H9 (cell line): ENCODE measurements at regions not wholly inside any gene's neighbourhood (a gene's known extent, or its start where the extent isn't known, plus 50 kb on each side); places are given as distances from the start of the nearest gene placed in this dataset.

Experiments
- DNase-seq: peaks from one replicate; pipeline ENCODE4 v3.0.0-alpha.2; 2017
- H2AFZ ChIP-seq: one replicate; pipeline ENCODE4 v1.6.1; 2013; ENCODE audit warnings: mild to moderate bottlenecking, low read length, control low read depth, moderate library complexity
- H2AK5ac ChIP-seq: 2 replicates; pipeline ENCODE4 v1.6.1; 2013; ENCODE audit warnings: low read length, control low read depth, mixed read lengths; ENCODE audit not compliant: insufficient read length
- H2BK120ac ChIP-seq: one replicate; pipeline ENCODE4 v1.6.1; 2013; ENCODE audit warnings: low read depth, mild to moderate bottlenecking, low read length, control low read depth, inconsistent platforms; ENCODE audit not compliant: poor library complexity, severe bottlenecking
- H2BK12ac ChIP-seq: 2 replicates; pipeline ENCODE4 v1.6.1; 2013; ENCODE audit warnings: low read length, control low read depth, mixed read lengths, low read depth; ENCODE audit not compliant: insufficient read length
- H2BK15ac ChIP-seq: 2 replicates; pipeline ENCODE4 v1.6.1; 2013; ENCODE audit warnings: low read depth, low read length, control low read depth
- H2BK20ac ChIP-seq: one replicate; pipeline ENCODE4 v1.6.1; 2013; ENCODE audit warnings: low read depth, mild to moderate bottlenecking, low read length, control low read depth, inconsistent platforms; ENCODE audit not compliant: poor library complexity, severe bottlenecking
- H2BK5ac ChIP-seq: 2 replicates; pipeline ENCODE4 v1.6.1; 2013; ENCODE audit warnings: low read length, control low read depth, mixed read lengths; ENCODE audit not compliant: insufficient read length
- H3K14ac ChIP-seq: 2 replicates; pipeline ENCODE4 v1.6.1; 2013; ENCODE audit warnings: low read length, control low read depth; ENCODE audit not compliant: insufficient read depth
- H3K18ac ChIP-seq: 2 replicates; pipeline ENCODE4 v1.6.1; 2013; ENCODE audit warnings: low read depth, mild to moderate bottlenecking, mixed read lengths, low read length, control low read depth; ENCODE audit not compliant: insufficient read length
- H3K23ac ChIP-seq: 2 replicates; pipeline ENCODE4 v1.6.1; 2013; ENCODE audit warnings: low read length, control low read depth, mixed read lengths, low read depth; ENCODE audit not compliant: insufficient read length
- H3K23me2 ChIP-seq: 2 replicates; pipeline ENCODE4 v1.6.1; 2013; ENCODE audit warnings: low read depth, mild to moderate bottlenecking, mixed read lengths, low read length, control low read depth; ENCODE audit not compliant: insufficient read length, poor library complexity, severe bottlenecking
- H3K27ac ChIP-seq: 2 replicates; pipeline ENCODE4 v1.5.1; 2013; ENCODE audit warnings: low read length, control low read depth, mixed read lengths, low read depth; ENCODE audit not compliant: insufficient read length
- H3K27me3 ChIP-seq: 2 replicates; pipeline ENCODE4 v1.6.1; 2013; ENCODE audit warnings: low read length, control low read depth, inconsistent platforms; ENCODE audit not compliant: insufficient read depth
- H3K4ac ChIP-seq: 2 replicates; pipeline ENCODE4 v1.6.1; 2013; ENCODE audit warnings: low read depth, mild to moderate bottlenecking, control low read depth, inconsistent platforms, low read length, moderate library complexity
- H3K4me1 ChIP-seq: 2 replicates; pipeline ENCODE4 v1.6.1; 2013; ENCODE audit warnings: low read length, control low read depth, inconsistent platforms; ENCODE audit not compliant: insufficient read depth
- H3K4me2 ChIP-seq: 2 replicates; pipeline ENCODE4 v1.6.1; 2013; ENCODE audit warnings: low read length, control low read depth, mixed read lengths; ENCODE audit not compliant: insufficient read length, insufficient read depth
- H3K56ac ChIP-seq: 2 replicates; pipeline ENCODE4 v1.6.1; 2013; ENCODE audit warnings: low read depth, mild to moderate bottlenecking, mixed read lengths, low read length, control low read depth; ENCODE audit not compliant: insufficient read length
- H3K79me1 ChIP-seq: 2 replicates; pipeline ENCODE4 v1.6.1; 2013; ENCODE audit warnings: low read depth, mild to moderate bottlenecking, moderate library complexity, low read length, control low read depth, inconsistent platforms; ENCODE audit not compliant: insufficient read depth, poor library complexity, severe bottlenecking
- H3K79me2 ChIP-seq: 2 replicates; pipeline ENCODE4 v1.6.1; 2013; ENCODE audit warnings: low read length, control low read depth, inconsistent platforms; ENCODE audit not compliant: insufficient read depth
- H3K9ac ChIP-seq: 2 replicates; pipeline ENCODE4 v1.6.1; 2013; ENCODE audit warnings: low read length, control low read depth, mixed read lengths; ENCODE audit not compliant: insufficient read length; ENCODE audit errors: extremely low read depth
- H3K9me3 ChIP-seq: one replicate; pipeline ENCODE4 v1.6.1; 2013; ENCODE audit warnings: low read depth, low read length, inconsistent platforms; ENCODE audit not compliant: control insufficient read depth
- H3T11ph ChIP-seq: one replicate; pipeline ENCODE4 v1.6.1; 2013; ENCODE audit warnings: mild to moderate bottlenecking, low read length, control low read depth, inconsistent platforms
- H4K20me1 ChIP-seq: one replicate; pipeline ENCODE4 v1.6.1; 2013; ENCODE audit not compliant: control insufficient read depth, insufficient read length, insufficient read depth
- H4K5ac ChIP-seq: 2 replicates; pipeline ENCODE4 v1.6.1; 2013; ENCODE audit warnings: low read depth, mild to moderate bottlenecking, mixed read lengths, low read length, control low read depth; ENCODE audit not compliant: insufficient read length
- H4K8ac ChIP-seq: replicated peaks from 2 replicates; pipeline ENCODE4 v1.6.1; 2013; ENCODE audit warnings: low read length, control low read depth, mixed read lengths, low read depth; ENCODE audit not compliant: insufficient read length
- H4K91ac ChIP-seq: 2 replicates; pipeline ENCODE4 v1.6.1; 2013; ENCODE audit warnings: low read depth, mild to moderate bottlenecking, moderate library complexity, mixed read lengths, low read length, control low read depth; ENCODE audit not compliant: insufficient read length
- H3K27ac Mint-ChIP-seq, 3 experiments: 2 replicates in 2 of 3; 3 replicates in 1 of 3; pipeline ENCODE4 v1.8.0; 2020 to 2021; ENCODE audit warnings: mixed read lengths in 3 of 3, mild to moderate bottlenecking in 1 of 3, moderate library complexity in 1 of 3
- H3K27me3 Mint-ChIP-seq: 2 replicates; pipeline ENCODE4 v1.8.0; 2021; ENCODE audit warnings: low read depth, mild to moderate bottlenecking, moderate library complexity, mixed read lengths
- H3K36me3 Mint-ChIP-seq, 3 experiments: 2 replicates in 2 of 3; 3 replicates in 1 of 3; pipeline ENCODE4 v1.8.0; 2020 to 2021; ENCODE audit warnings: low read depth in 3 of 3, mixed read lengths in 3 of 3; ENCODE audit not compliant: insufficient read depth in 1 of 3
- H3K4me1 Mint-ChIP-seq, 2 experiments: 2 replicates each; pipeline ENCODE4 v1.8.0; 2020; ENCODE audit warnings: mixed read lengths in 2 of 2
- H3K4me3 Mint-ChIP-seq, 2 experiments: 2 replicates in 1 of 2; 3 replicates in 1 of 2; pipeline ENCODE4 v1.8.0; 2020 to 2021; ENCODE audit warnings: mild to moderate bottlenecking in 2 of 2, mixed read lengths in 2 of 2, moderate library complexity in 1 of 2
- H3K9me3 Mint-ChIP-seq, 2 experiments: 2 replicates in 1 of 2; 3 replicates in 1 of 2; pipeline ENCODE4 v1.8.0; 2020; ENCODE audit warnings: mild to moderate bottlenecking in 2 of 2, mixed read lengths in 2 of 2, moderate library complexity in 1 of 2
- CTCF ChIP-seq: fragments of 200-600 bp; sonication (generic); conservative IDR thresholded peaks from 3 replicates; pipeline ENCODE4 v1.8.0; 2021; ENCODE audit warnings: antibody characterized with exemption, mild to moderate bottlenecking

GRCh38 chr21:17101696-17102095 is 411.1 kb upstream of the CXADR start:
- no peak overlapping the region for H2BK5ac ChIP-seq
- H3K4ac ChIP-seq = no peak overlapping the region
- no peaks in the 10 kb centered on the region for H3K23me2 ChIP-seq
- no peak overlapping the region for H3K14ac ChIP-seq
- H3K27ac ChIP-seq = no peak overlapping the region
- H3K79me1 ChIP-seq = no peaks in the 10 kb centered on the region
- H4K8ac ChIP-seq = no peak overlapping the region
- Mint-ChIP-seq H3K4me1 (no peaks in the 10 kb centered on the region), H3K9me3 (peaks cover 16% of the 10 kb centered on the region in 2 experiments), H3K27me3 (no peaks in the 10 kb centered on the region), H3K4me3 (no peak overlapping the region), H3K27ac (no peak overlapping the region), H3K36me3 (peaks cover 5 to 28% (median 11%) of the 10 kb centered on the region in 3 experiments; a peak in 5 of 7 replicates)
- no peak overlapping the region for H2AK5ac ChIP-seq
- H2BK120ac ChIP-seq = no peak overlapping the region
- no peak overlapping the region for H3K4me2 ChIP-seq
- H2BK20ac ChIP-seq = no peak overlapping the region
- DNase-seq = no peak
- no peaks in the 10 kb centered on the region for H3K79me2 ChIP-seq
- no peaks in the 10 kb centered on the region for H4K20me1 ChIP-seq
- no peak overlapping the region for H3K18ac ChIP-seq
- TF ChIP-seq CTCF = no peak
- no peak overlapping the region for H4K5ac ChIP-seq
- H3K27me3 ChIP-seq = no peaks in the 10 kb centered on the region
- H4K91ac ChIP-seq = no peak overlapping the region
- H3K9ac ChIP-seq = no peak overlapping the region
- H3K23ac ChIP-seq = no peak overlapping the region
- H2BK15ac ChIP-seq = no peak overlapping the region
- no peak overlapping the region for H2BK12ac ChIP-seq
- no peak overlapping the region for H2AFZ ChIP-seq
- no peaks in the 10 kb centered on the region for H3K4me1 ChIP-seq
- no peak overlapping the region for H3K56ac ChIP-seq
- H3K9me3 ChIP-seq = no peaks in the 10 kb centered on the region
- no peak overlapping the region for H3T11ph ChIP-seq
